ENCODE measurements at regions not wholly inside any gene's neighbourhood (a gene's known extent, or its start where the extent isn't known, plus 50 kb on each side); places are given as distances from the start of the nearest gene placed in this dataset.

DNA sequence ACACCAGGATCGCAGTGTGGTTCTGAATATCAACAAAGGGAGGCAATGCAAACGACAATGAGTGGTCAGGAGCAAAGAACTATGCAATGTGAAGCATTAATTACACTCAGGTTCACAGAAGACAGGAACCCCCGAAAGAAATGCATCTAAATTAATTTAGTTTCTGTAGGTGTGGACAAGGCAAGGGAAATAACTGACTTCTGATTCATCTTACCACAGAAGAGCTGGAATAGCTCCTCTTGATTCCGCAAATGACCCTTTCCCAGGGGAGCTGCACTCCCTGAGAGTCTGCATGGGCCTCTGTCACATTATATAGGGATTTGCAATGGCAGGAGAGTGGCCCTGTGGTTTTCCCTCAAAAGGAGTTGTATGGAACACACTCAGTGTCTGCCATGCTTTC is 263.9 kb upstream of the APCDD1 start:
- TF ChIP-seq, protein P1, sequence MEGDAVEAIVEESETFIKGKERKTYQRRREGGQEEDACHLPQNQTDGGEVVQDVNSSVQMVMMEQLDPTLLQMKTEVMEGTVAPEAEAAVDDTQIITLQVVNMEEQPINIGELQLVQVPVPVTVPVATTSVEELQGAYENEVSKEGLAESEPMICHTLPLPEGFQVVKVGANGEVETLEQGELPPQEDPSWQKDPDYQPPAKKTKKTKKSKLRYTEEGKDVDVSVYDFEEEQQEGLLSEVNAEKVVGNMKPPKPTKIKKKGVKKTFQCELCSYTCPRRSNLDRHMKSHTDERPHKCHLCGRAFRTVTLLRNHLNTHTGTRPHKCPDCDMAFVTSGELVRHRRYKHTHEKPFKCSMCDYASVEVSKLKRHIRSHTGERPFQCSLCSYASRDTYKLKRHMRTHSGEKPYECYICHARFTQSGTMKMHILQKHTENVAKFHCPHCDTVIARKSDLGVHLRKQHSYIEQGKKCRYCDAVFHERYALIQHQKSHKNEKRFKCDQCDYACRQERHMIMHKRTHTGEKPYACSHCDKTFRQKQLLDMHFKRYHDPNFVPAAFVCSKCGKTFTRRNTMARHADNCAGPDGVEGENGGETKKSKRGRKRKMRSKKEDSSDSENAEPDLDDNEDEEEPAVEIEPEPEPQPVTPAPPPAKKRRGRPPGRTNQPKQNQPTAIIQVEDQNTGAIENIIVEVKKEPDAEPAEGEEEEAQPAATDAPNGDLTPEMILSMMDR (IDR thresholded peaks at IDR 0.05; ENCODE audit: insufficient read depth, low read length): no peak
- TF ChIP-seq POLR2AphosphoS5 (IDR thresholded peaks at IDR 0.05; ENCODE audit: low read depth) (no peak), GABPA (IDR thresholded peaks at IDR 0.05; ENCODE audit: low read depth) (no peak)

All from HL-60 (cell line).